GM13977 (cell line): ENCODE measurements at regions not wholly inside any gene's neighbourhood (a gene's known extent, or its start where the extent isn't known, plus 50 kb on each side); places are given as distances from the start of the nearest gene placed in this dataset.
"Not testable (repeated sequence)": the region's sequence is repeated elsewhere in the genome, so short reads cannot be mapped to it uniquely, and the experiment has no call there.

ENCODE experiments used
- DNase-seq: peaks from one replicate; pipeline ENCODE4 v3.0.0; 2012; ENCODE audit warnings: low spot score
- in situ Hi-C: fragments of 300-500 bp; cut with MboI; formaldehyde crosslinking; loops from one replicate; pipeline ENCODE4 v1.12.0; 2022; ENCODE audit warnings: low sequenced_read_pairs, low pct_unique_long_range_greater_than_20kb, mixed read lengths, inconsistent platforms; ENCODE audit not compliant: unreplicated experiment
- TF ChIP-seq, protein P1 (sequence below): IDR thresholded peaks from 2 replicates; pipeline ENCODE4 v1.5.1; 2012; ENCODE audit warnings: mild to moderate bottlenecking, control low read depth; ENCODE audit not compliant: insufficient read depth; ENCODE audit errors: extremely low read depth, missing control alignments

- in situ Hi-C loops: no loop called here
- TF ChIP-seq, protein P1, sequence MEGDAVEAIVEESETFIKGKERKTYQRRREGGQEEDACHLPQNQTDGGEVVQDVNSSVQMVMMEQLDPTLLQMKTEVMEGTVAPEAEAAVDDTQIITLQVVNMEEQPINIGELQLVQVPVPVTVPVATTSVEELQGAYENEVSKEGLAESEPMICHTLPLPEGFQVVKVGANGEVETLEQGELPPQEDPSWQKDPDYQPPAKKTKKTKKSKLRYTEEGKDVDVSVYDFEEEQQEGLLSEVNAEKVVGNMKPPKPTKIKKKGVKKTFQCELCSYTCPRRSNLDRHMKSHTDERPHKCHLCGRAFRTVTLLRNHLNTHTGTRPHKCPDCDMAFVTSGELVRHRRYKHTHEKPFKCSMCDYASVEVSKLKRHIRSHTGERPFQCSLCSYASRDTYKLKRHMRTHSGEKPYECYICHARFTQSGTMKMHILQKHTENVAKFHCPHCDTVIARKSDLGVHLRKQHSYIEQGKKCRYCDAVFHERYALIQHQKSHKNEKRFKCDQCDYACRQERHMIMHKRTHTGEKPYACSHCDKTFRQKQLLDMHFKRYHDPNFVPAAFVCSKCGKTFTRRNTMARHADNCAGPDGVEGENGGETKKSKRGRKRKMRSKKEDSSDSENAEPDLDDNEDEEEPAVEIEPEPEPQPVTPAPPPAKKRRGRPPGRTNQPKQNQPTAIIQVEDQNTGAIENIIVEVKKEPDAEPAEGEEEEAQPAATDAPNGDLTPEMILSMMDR: no peak
- DNase-seq: no peak
Measured at GRCh38 chr20:56698297-56698696, 69.2 kb downstream of the TFAP2C start.

DNA sequence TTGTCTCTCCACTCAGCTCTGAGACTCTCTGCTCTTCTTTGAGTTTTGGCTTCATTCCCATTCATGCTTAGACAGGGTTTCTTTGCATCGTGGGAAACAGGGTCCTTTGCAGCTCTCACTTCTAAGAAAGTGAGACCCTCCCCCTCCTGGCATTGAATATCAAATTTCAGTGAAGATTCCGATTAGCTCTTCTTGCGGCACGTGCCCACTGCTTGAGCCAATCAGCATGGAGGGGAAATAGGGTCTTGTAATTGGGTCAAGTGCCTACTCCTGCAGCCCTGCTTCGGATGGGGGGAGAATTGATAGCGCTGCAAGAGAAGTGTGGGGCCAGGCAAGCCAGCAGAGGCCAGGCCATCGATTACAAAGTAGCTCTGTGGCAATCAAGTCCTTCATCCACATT, 69.6 kb downstream of the TFAP2C start:
- TF ChIP-seq, protein P1: no peak
- DNase-seq: no peak
- in situ Hi-C loops: no loop called here

GRCh38 chr20:56702931-56703840, 74.1 kb downstream of the TFAP2C start:
- in situ Hi-C loops: no loop called here
- TF ChIP-seq, protein P1: no peak
- no peak for DNase-seq

DNA sequence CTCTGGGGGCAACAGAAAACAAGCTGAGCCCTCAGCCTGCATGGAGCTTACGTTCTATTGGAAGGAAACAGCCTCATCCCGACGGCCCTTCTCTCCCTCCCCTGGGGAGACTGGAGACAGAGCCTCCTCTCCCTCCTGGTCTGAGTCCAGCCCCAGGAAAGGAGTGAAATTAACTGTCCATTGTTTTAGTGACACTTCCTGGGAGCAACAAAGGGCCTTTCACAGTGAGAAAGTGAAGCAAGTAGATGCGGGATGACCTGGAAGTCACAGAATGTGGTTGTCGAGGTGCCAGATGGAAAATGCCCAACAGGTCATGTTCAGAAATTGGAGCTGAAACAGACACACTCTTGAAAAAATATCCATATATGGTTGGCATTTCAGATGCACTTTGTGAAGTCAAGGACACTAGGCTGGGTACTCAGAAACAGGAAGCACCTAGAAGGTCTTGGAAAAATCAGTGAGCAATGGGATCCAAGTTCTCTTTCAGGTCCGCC, 77.8 kb downstream of the TFAP2C start:
- TF ChIP-seq, protein P1: no peak
- in situ Hi-C loops: no loop called here
- DNase-seq: no peak

- in situ Hi-C loops: no loop called here
Measured at GRCh38 chr20:56708991-56709390, 79.9 kb downstream of the TFAP2C start.

GRCh38 chr20:56710125-56710524, 81.0 kb downstream of the TFAP2C start:
- TF ChIP-seq, protein P1: no peak
- in situ Hi-C loops: no loop called here
- DNase-seq: no peak

More at GRCh38 chr20:56708991-56709390, 79.9 kb downstream of the TFAP2C start:
- DNase-seq: no peak
- TF ChIP-seq, protein P1: no peak

DNA sequence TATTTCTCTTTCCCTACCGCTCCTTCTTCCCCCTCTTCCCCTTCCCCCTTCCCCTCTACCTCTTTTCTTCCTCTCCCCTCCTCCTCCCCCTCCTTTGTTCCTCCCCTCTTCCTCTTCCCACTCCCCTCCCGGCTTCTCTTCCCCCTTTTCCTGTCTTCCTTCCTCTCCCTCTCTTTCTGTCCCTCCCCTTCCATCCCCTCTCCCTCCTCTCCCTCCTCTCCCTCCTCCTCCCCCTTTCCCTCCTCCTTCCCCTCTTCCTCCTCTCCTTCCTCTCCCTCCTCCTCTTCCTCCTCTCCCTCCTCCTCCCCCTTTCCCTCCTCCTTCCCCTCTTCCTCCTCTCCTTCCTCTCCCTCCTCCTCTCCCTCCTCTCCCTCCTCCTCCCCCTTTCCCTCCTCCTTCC, 81.5 kb downstream of the TFAP2C start:
- in situ Hi-C loops: not testable (repeated sequence)

More for the DNA sequence above, 81.5 kb downstream of the TFAP2C start:
- DNase-seq: not testable (repeated sequence)
